ENCODE measurements at regions not wholly inside any gene's neighbourhood (a gene's known extent, or its start where the extent isn't known, plus 50 kb on each side); places are given as distances from the start of the nearest gene placed in this dataset.

GRCh38 chr3:194988495-194989165 is 282.3 kb downstream of the XXYLT1 start:
- Histone ChIP-seq H2AFZ (ENCODE audit: low read length) (no peak overlapping the region), H2BK120ac (ENCODE audit: low read depth, low read length, poor library complexity, severe bottlenecking) (no peak overlapping the region), H4K91ac (ENCODE audit: insufficient read length, low read depth, low read length) (no peak overlapping the region), H3K23me2 (ENCODE audit: insufficient read length, low read depth, low read length, poor library complexity, severe bottlenecking) (no peaks in the 10 kb centered on the region), H4K20me1 (ENCODE audit: control insufficient read depth, insufficient read depth, insufficient read length) (no peaks in the 10 kb centered on the region), H2BK12ac (ENCODE audit: insufficient read length, low read depth, low read length) (no peak overlapping the region), H4K5ac (ENCODE audit: insufficient read length, low read depth, low read length) (no peak overlapping the region), H2BK15ac (ENCODE audit: low read depth, low read length) (no peak overlapping the region), H3K14ac (ENCODE audit: insufficient read depth, low read length) (no peak overlapping the region), H3K9ac (ENCODE audit: extremely low read depth, insufficient read length, low read length) (no peak overlapping the region), H3K79me1 (ENCODE audit: insufficient read depth, low read depth, low read length, poor library complexity, severe bottlenecking) (no peaks in the 10 kb centered on the region), H3K56ac (ENCODE audit: insufficient read length, low read depth, low read length) (no peak overlapping the region), H2BK5ac (ENCODE audit: insufficient read length, low read length) (no peak overlapping the region), H4K8ac (replicated peaks; ENCODE audit: insufficient read length, low read depth, low read length) (no peak overlapping the region), H2AK5ac (ENCODE audit: insufficient read length, low read length) (no peak overlapping the region), H3K18ac (ENCODE audit: insufficient read length, low read depth, low read length) (no peak overlapping the region), H2BK20ac (ENCODE audit: low read depth, low read length, poor library complexity, severe bottlenecking) (no peak overlapping the region), H3K27me3 (ENCODE audit: insufficient read depth, low read length) (no peaks in the 10 kb centered on the region; the same call in 1 of the 2 replicates), H3K27ac (ENCODE audit: insufficient read length, low read depth, low read length) (no peak overlapping the region), H3K79me2 (ENCODE audit: insufficient read depth, low read length) (no peaks in the 10 kb centered on the region), H3K4me1 (ENCODE audit: insufficient read depth, low read length) (no peaks in the 10 kb centered on the region), H3K23ac (ENCODE audit: insufficient read length, low read depth, low read length) (no peak overlapping the region), H3K9me3 (ENCODE audit: control insufficient read depth, low read depth, low read length) (no peaks in the 10 kb centered on the region), H3K4me2 (ENCODE audit: insufficient read depth, insufficient read length, low read length) (no peak overlapping the region), H3K4ac (ENCODE audit: low read depth, low read length) (no peak overlapping the region), H3T11ph (ENCODE audit: low read length) (no peak overlapping the region)
- WGBS (ENCODE audit: extremely low coverage, insufficient read length, low lambda C conversion rate) = no CpG with 5 or more reads among the region's 8 CpGs
- Mint-ChIP-seq H3K9me3 (0 out of 5 replicates have a peak, but pooled peaks cover 0 to 2% of the 10 kb centered on the region in 2 experiments), H3K27me3 (ENCODE audit: low read depth) (peaks cover 31% of the 10 kb centered on the region), H3K4me1 (peaks cover 5 to 11% of the 10 kb centered on the region in 2 experiments), H3K27ac (no peak overlapping the region; a peak in 1 of 7 replicates), H3K4me3 (no peak overlapping the region), H3K36me3 (ENCODE audit: insufficient read depth in 1 of 3, low read depth in 3 of 3) (peaks cover 0 to 1% (median 0%) of the 10 kb centered on the region in 3 experiments; a peak in 1 of 7 replicates)
- DNase-seq = no peak
- TF ChIP-seq CTCF (conservative IDR thresholded peaks at IDR 0.05) = no peak
